NCI-H526 treated with DMSO at 0.1 percent for 48 hours (cell line): ENCODE measurements at regions not wholly inside any gene's neighbourhood (a gene's known extent, or its start where the extent isn't known, plus 50 kb on each side); places are given as distances from the start of the nearest gene placed in this dataset.

ENCODE experiments used
- DNase-seq: peaks from one replicate; lab custom pipeline; 2025; lab: John Stamatoyannopoulos, UW

- no peak for DNase-seq
These were observed 51.0 kb upstream of the DSC1 start for GRCh38 chr18:31213641-31214040.

- DNase-seq, result no peak
These were observed 54.6 kb upstream of the DSC1 start for GRCh38 chr18:31217038-31217849.

GRCh38 chr18:31218671-31219383 is 56.2 kb upstream of the DSC1 start:
- no peak for DNase-seq

GRCh38 chr18:31219395-31219794 is 56.7 kb upstream of the DSC1 start:
- no peak for DNase-seq

GRCh38 chr18:31223371-31223770 is 60.7 kb upstream of the DSC1 start:
- DNase-seq, result peak; percentile 61

GRCh38 chr18:31225668-31226067 is 63.0 kb upstream of the DSC1 start:
- no peak for DNase-seq

- no peak for DNase-seq
These were observed 65.0 kb upstream of the DSC1 start for GRCh38 chr18:31227497-31228229.

- DNase-seq, result no peak
These were observed 67.2 kb upstream of the DSC1 start for GRCh38 chr18:31229829-31230228.

GRCh38 chr18:31230495-31230894 is 67.8 kb upstream of the DSC1 start:
- DNase-seq, result no peak

GRCh38 chr18:31232013-31232412 is 69.4 kb upstream of the DSC1 start:
- no peak for DNase-seq

- DNase-seq, result no peak
These were observed 70.2 kb upstream of the DSC1 start for GRCh38 chr18:31232775-31233424.

- DNase-seq, result no peak
These were observed 71.1 kb upstream of the DSC1 start for GRCh38 chr18:31233621-31234275.

- DNase-seq, result no peak
These were observed 73.2 kb upstream of the DSC1 start for GRCh38 chr18:31235856-31236255.

- DNase-seq, result no peak
These were observed 74.5 kb upstream of the DSC1 start for GRCh38 chr18:31237142-31237541.

GRCh38 chr18:31241425-31241824 is 76.5 kb upstream of the DSG1 start:
- DNase-seq, result no peak

- DNase-seq, result no peak
These were observed 76.0 kb upstream of the DSG1 start for GRCh38 chr18:31241900-31242409.

GRCh38 chr18:31243740-31244512 is 74.0 kb upstream of the DSG1 start:
- no peak for DNase-seq

- DNase-seq, result no peak
These were observed 73.1 kb upstream of the DSG1 start for GRCh38 chr18:31244771-31245394.

GRCh38 chr18:31245820-31246219 is 72.1 kb upstream of the DSG1 start:
- no peak for DNase-seq

GRCh38 chr18:31246460-31246859 is 71.5 kb upstream of the DSG1 start:
- DNase-seq, result no peak
